ENCODE measurements at regions not wholly inside any gene's neighbourhood (a gene's known extent, or its start where the extent isn't known, plus 50 kb on each side); places are given as distances from the start of the nearest gene placed in this dataset.

DNA sequence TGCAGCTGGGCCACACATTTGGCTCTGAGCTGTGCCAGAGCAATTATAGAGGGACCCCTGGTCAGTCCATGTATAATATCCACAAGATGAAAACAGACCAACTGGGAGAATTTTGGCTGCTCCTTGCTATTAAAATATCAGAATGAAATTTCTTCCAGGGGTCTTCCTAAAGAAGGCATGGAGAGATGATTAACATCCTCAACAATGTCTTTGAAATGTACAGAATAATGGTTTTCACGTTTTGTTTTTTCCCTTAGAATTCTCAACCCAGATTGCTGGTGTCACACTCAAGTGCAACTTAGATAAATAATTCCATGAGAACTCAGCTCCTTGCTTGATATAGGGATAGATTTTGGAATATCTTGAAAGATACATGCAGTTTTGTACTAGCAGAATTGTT is 148.3 kb upstream of the SLC24A2 start:
- no peaks in the 10 kb centered on the region for H3K36me3 Mint-ChIP-seq (ENCODE audit: low read depth)
- no peaks in the 10 kb centered on the region for H3K9me3 ChIP-seq (ENCODE audit: control insufficient read depth in 1 of 2, insufficient read depth in 1 of 2, low read length in 2 of 2)
- no peaks in the 10 kb centered on the region for H3K36me3 ChIP-seq (ENCODE audit: insufficient read depth, low read length)
- no peak overlapping the region for H3K4me3 ChIP-seq (ENCODE audit: low read length)
- POLR2A ChIA-PET = no interaction called here
- CTCF ChIA-PET = no interaction called here
- intact Hi-C loops (cut with DNase I, micrococcal nuclease) = no loop called here
- TF ChIP-seq, protein P1, sequence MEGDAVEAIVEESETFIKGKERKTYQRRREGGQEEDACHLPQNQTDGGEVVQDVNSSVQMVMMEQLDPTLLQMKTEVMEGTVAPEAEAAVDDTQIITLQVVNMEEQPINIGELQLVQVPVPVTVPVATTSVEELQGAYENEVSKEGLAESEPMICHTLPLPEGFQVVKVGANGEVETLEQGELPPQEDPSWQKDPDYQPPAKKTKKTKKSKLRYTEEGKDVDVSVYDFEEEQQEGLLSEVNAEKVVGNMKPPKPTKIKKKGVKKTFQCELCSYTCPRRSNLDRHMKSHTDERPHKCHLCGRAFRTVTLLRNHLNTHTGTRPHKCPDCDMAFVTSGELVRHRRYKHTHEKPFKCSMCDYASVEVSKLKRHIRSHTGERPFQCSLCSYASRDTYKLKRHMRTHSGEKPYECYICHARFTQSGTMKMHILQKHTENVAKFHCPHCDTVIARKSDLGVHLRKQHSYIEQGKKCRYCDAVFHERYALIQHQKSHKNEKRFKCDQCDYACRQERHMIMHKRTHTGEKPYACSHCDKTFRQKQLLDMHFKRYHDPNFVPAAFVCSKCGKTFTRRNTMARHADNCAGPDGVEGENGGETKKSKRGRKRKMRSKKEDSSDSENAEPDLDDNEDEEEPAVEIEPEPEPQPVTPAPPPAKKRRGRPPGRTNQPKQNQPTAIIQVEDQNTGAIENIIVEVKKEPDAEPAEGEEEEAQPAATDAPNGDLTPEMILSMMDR (IDR thresholded peaks at IDR 0.05) = no peak
- H3K27me3 ChIP-seq (ENCODE audit: control insufficient read depth in 1 of 2, insufficient read depth in 2 of 2, low read length in 2 of 2) = peaks cover 3 to 9% of the 10 kb centered on the region in 2 experiments
- no peaks in the 10 kb centered on the region for H3K9me3 Mint-ChIP-seq
- H3K4me1 Mint-ChIP-seq (ENCODE audit: low read depth) = peaks cover 7% of the 10 kb centered on the region
- peaks cover 35% of the 10 kb centered on the region for H3K27me3 Mint-ChIP-seq
- H3K4me1 ChIP-seq (ENCODE audit: insufficient read depth, low read length) = peaks cover 7% of the 10 kb centered on the region
- no peak overlapping the region for H3K27ac Mint-ChIP-seq
- no peak for DNase-seq
- no peak overlapping the region for H3K27ac ChIP-seq (ENCODE audit: low read depth in 1 of 2, low read length in 2 of 2)
- ATAC-seq (ENCODE audit: poor library complexity) = no peak
- H3K4me3 Mint-ChIP-seq = no peak overlapping the region

DNA sequence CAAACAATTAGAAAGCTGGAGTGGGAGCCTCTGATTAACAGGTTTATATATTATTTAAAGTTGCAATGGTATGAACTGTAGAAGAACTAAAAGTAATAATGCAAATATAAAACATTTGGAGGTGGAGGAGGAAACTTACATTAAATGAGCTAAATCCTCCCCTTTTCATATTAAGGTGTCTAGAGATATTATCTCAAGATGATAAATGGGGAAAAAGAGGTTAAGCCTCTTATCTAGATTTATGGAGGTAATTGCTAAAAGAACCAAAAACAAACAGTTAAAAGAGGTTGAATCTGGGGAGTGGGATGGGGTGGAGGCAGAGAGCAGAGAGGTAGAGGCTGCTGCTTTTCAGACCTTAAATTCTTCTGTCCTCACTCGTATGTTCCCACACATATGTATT is 147.8 kb upstream of the SLC24A2 start:
- intact Hi-C loops (cut with DNase I, micrococcal nuclease) = no loop called here
- Histone ChIP-seq H3K4me3 (ENCODE audit: low read length) (no peak overlapping the region), H3K4me1 (ENCODE audit: insufficient read depth, low read length) (peaks cover 7% of the 10 kb centered on the region), H3K27ac (ENCODE audit: low read depth in 1 of 2, low read length in 2 of 2) (no peak overlapping the region), H3K27me3 (ENCODE audit: control insufficient read depth in 1 of 2, insufficient read depth in 2 of 2, low read length in 2 of 2) (peaks cover 3 to 9% of the 10 kb centered on the region in 2 experiments), H3K9me3 (ENCODE audit: control insufficient read depth in 1 of 2, insufficient read depth in 1 of 2, low read length in 2 of 2) (no peaks in the 10 kb centered on the region), H3K36me3 (ENCODE audit: insufficient read depth, low read length) (no peaks in the 10 kb centered on the region)
- Mint-ChIP-seq H3K4me1 (ENCODE audit: low read depth) (peaks cover 7% of the 10 kb centered on the region), H3K9me3 (no peaks in the 10 kb centered on the region), H3K27me3 (peaks cover 36% of the 10 kb centered on the region), H3K36me3 (ENCODE audit: low read depth) (no peaks in the 10 kb centered on the region), H3K27ac (no peak overlapping the region), H3K4me3 (no peak overlapping the region)
- TF ChIP-seq, protein P1 (IDR thresholded peaks at IDR 0.05) = no peak
- ChIA-PET POLR2A (no interaction called here), CTCF (no interaction called here)
- no peak for DNase-seq
- ATAC-seq (ENCODE audit: poor library complexity) = no peak

DNA sequence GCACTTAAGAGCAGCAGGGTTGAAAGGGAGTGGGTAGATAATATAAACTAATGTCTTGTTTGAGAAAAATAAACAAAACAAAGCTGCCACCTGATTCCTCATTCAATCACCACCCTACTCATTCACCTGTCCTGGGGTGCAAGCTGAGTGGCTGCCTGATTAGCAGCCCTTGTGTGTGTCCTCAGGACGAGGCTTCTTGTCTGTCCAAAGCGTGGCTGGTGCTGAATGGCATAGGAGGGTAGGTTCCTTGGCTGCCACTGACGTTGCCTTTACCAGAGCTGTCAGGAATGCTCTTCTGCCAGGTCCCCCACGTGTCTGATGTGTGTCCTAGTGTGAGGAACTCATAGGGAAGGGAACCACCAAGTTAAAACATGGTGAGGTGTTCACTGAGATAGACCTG is 146.6 kb upstream of the SLC24A2 start:
- intact Hi-C loops (cut with DNase I, micrococcal nuclease) = no loop called here
- Histone ChIP-seq H3K27ac (ENCODE audit: low read depth in 1 of 2, low read length in 2 of 2) (no peak overlapping the region), H3K4me1 (ENCODE audit: insufficient read depth, low read length) (peaks cover 7% of the 10 kb centered on the region), H3K36me3 (ENCODE audit: insufficient read depth, low read length) (no peaks in the 10 kb centered on the region), H3K4me3 (ENCODE audit: low read length) (no peak overlapping the region), H3K9me3 (ENCODE audit: control insufficient read depth in 1 of 2, insufficient read depth in 1 of 2, low read length in 2 of 2) (no peaks in the 10 kb centered on the region), H3K27me3 (ENCODE audit: control insufficient read depth in 1 of 2, insufficient read depth in 2 of 2, low read length in 2 of 2) (peaks cover 3 to 9% of the 10 kb centered on the region in 2 experiments)
- Mint-ChIP-seq H3K27me3 (peaks cover 36% of the 10 kb centered on the region), H3K36me3 (ENCODE audit: low read depth) (no peaks in the 10 kb centered on the region), H3K27ac (no peak overlapping the region), H3K4me3 (no peak overlapping the region), H3K4me1 (ENCODE audit: low read depth) (peaks cover 7% of the 10 kb centered on the region), H3K9me3 (no peaks in the 10 kb centered on the region)
- DNase-seq (no peak), ATAC-seq (ENCODE audit: poor library complexity) (no peak)
- ChIA-PET CTCF (interaction anchor here (1.3 kb wide), 1 partner anchor 1175 kb away, joined by 4 read pairs; no protein-coding TSS in a partner anchor), POLR2A (no interaction called here)
- TF ChIP-seq, protein P1 (IDR thresholded peaks at IDR 0.05) = no peak
